PC-3 (cell line): ENCODE measurements at regions not wholly inside any gene's neighbourhood (a gene's known extent, or its start where the extent isn't known, plus 50 kb on each side); places are given as distances from the start of the nearest gene placed in this dataset.

ENCODE experiments used
- ATAC-seq: fragments of 200-7000 bp; cut with Tn5 transposase; 2 replicates; pipeline ENCODE4 v1.9.1; 2020; ENCODE audit warnings: mild to moderate bottlenecking, moderate library complexity
- BruUV-seq: library from RNA; stranded (reverse); fragments of 400-500 nt; replicated peaks from 2 replicates; lab custom pipeline; 2021; lab: Mats Ljungman, UMichigan
- CTCF ChIA-PET: fragments of 300-600 bp; sonication (Branson Sonifier 250); formaldehyde crosslinking; loops from one replicate; lab custom pipeline; 2022; ENCODE audit warnings: antibody characterized with exemption; lab: Charles Lee
- POLR2A ChIA-PET: fragments of 300-600 bp; sonication (Branson Sonifier 250); formaldehyde crosslinking; loops from one replicate; lab custom pipeline; 2022; ENCODE audit warnings: antibody characterized with exemption; ENCODE audit not compliant: unreplicated experiment; lab: Charles Lee
- DNase-seq: peaks from one replicate; pipeline ENCODE4 v3.0.0-alpha.2; 2015
- H2AFZ ChIP-seq: fragments of 300-600 bp; sonication (generic); 2 replicates; pipeline ENCODE4 v1.6.0; 2016; ENCODE audit warnings: antibody characterized with exemption, low read length
- H3F3A ChIP-seq: fragments of 300-600 bp; sonication (generic); one replicate; pipeline ENCODE4 v1.6.0; 2017; ENCODE audit warnings: antibody characterized with exemption, low read length, control low read depth, mild to moderate bottlenecking; ENCODE audit not compliant: unreplicated experiment
- H3K27ac ChIP-seq: fragments of 300-600 bp; sonication (generic); 2 replicates; pipeline ENCODE4 v1.5.1; 2016; ENCODE audit warnings: mild to moderate bottlenecking, low read length
- H3K27me3 ChIP-seq: fragments of 300-600 bp; sonication (generic); 2 replicates; pipeline ENCODE4 v1.6.1; 2016; ENCODE audit warnings: low read length, mixed read lengths
- H3K36me3 ChIP-seq: fragments of 300-600 bp; sonication (generic); 2 replicates; pipeline ENCODE4 v1.6.1; 2016; ENCODE audit warnings: low read depth, mixed run types, low read length, mixed read lengths
- H3K4me1 ChIP-seq: fragments of 300-600 bp; sonication (generic); 2 replicates; pipeline ENCODE4 v1.5.1; 2016; ENCODE audit warnings: low read length; ENCODE audit not compliant: insufficient read depth
- H3K4me2 ChIP-seq: fragments of 300-600 bp; sonication (generic); 2 replicates; pipeline ENCODE4 v1.6.0; 2016; ENCODE audit warnings: low read length
- H3K4me3 ChIP-seq: fragments of 300-600 bp; sonication (generic); 2 replicates; pipeline ENCODE4 v1.5.1; 2016; ENCODE audit warnings: mild to moderate bottlenecking, low read length, mixed read lengths
- H3K79me2 ChIP-seq: fragments of 300-600 bp; sonication (generic); 2 replicates; pipeline ENCODE4 v1.6.1; 2017; ENCODE audit warnings: low read length, mixed read lengths
- H3K9ac ChIP-seq: fragments of 300-600 bp; sonication (generic); 2 replicates; pipeline ENCODE4 v1.6.0; 2016; ENCODE audit warnings: mild to moderate bottlenecking, low read length
- H3K9me2 ChIP-seq: fragments of 300-600 bp; sonication (generic); replicated peaks from 2 replicates; pipeline ENCODE4 v1.6.1; 2016; ENCODE audit warnings: mixed run types, low read length, mixed read lengths
- H3K9me3 ChIP-seq: fragments of 300-600 bp; sonication (generic); 2 replicates; pipeline ENCODE4 v1.6.1; 2016; ENCODE audit warnings: low read length, mixed read lengths
- H4K20me1 ChIP-seq: fragments of 300-600 bp; sonication (generic); 2 replicates; pipeline ENCODE4 v1.6.1; 2016; ENCODE audit warnings: low read length, mixed read lengths
- EZH2phosphoT487 ChIP-seq: fragments of 300-600 bp; sonication (generic); IDR thresholded peaks from 2 replicates; pipeline ENCODE4 v1.6.1; 2018; ENCODE audit warnings: mild to moderate bottlenecking, antibody characterized with exemption, low read length, borderline replicate concordance
- intact Hi-C: fragments of 100-400 bp; cut with micrococcal nuclease; formaldehyde crosslinking; loops from 2 replicates; pipeline ENCODE4 v1.9.0; 2023
- TF ChIP-seq, protein P1 (sequence below): fragments of 300-600 bp; sonication (generic); conservative IDR thresholded peaks from 2 replicates; pipeline ENCODE4 v1.5.1; 2017; ENCODE audit warnings: antibody characterized with exemption, low read depth, mild to moderate bottlenecking, low read length

- H3K36me3 ChIP-seq: no peaks in the 10 kb centered on the region
- intact Hi-C loops: loop anchor here (5.0 kb wide), 3 partner anchors 61 to 154 kb away; no protein-coding TSS in a partner anchor
- no TSS peak for BruUV-seq
- H3K4me3 ChIP-seq: no peak overlapping the region
- no peak for TF ChIP-seq EZH2phosphoT487
- TF ChIP-seq, protein P1, sequence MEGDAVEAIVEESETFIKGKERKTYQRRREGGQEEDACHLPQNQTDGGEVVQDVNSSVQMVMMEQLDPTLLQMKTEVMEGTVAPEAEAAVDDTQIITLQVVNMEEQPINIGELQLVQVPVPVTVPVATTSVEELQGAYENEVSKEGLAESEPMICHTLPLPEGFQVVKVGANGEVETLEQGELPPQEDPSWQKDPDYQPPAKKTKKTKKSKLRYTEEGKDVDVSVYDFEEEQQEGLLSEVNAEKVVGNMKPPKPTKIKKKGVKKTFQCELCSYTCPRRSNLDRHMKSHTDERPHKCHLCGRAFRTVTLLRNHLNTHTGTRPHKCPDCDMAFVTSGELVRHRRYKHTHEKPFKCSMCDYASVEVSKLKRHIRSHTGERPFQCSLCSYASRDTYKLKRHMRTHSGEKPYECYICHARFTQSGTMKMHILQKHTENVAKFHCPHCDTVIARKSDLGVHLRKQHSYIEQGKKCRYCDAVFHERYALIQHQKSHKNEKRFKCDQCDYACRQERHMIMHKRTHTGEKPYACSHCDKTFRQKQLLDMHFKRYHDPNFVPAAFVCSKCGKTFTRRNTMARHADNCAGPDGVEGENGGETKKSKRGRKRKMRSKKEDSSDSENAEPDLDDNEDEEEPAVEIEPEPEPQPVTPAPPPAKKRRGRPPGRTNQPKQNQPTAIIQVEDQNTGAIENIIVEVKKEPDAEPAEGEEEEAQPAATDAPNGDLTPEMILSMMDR: peak; percentile 41
- no peak overlapping the region for H2AFZ ChIP-seq
- H3K4me2 ChIP-seq: 0 out of 2 replicates have a peak overlapping the region, but pooled peaks have one; percentile 67
- ATAC-seq (no peak), DNase-seq (peak; percentile 12)
- H3K27me3 ChIP-seq: no peaks in the 10 kb centered on the region
- ChIA-PET POLR2A (interaction anchor here (0.5 kb wide), 1 partner anchor 781 kb away, joined by 3 read pairs; no protein-coding TSS in a partner anchor), CTCF (no interaction called here)
- no peaks in the 10 kb centered on the region for H3K9me3 ChIP-seq
- no peaks in the 10 kb centered on the region for H3F3A ChIP-seq
- no peak overlapping the region for H3K27ac ChIP-seq
- H4K20me1 ChIP-seq: no peaks in the 10 kb centered on the region
- H3K4me1 ChIP-seq: peaks cover 33% of the 10 kb centered on the region
- H3K9ac ChIP-seq: no peak overlapping the region
- H3K9me2 ChIP-seq: no peaks in the 10 kb centered on the region
- H3K79me2 ChIP-seq: no peaks in the 10 kb centered on the region
Measured at GRCh38 chr7:115086146-115086841, 164.4 kb downstream of the MDFIC start.

- no peaks in the 10 kb centered on the region for H4K20me1 ChIP-seq
- BruUV-seq: no TSS peak
- no peak overlapping the region for H3K27ac ChIP-seq
- H3K79me2 ChIP-seq: no peaks in the 10 kb centered on the region
- peak; percentile 38 for ATAC-seq
- DNase-seq: peak; percentile 71
- peaks cover 33% of the 10 kb centered on the region for H3K4me1 ChIP-seq
- no peak overlapping the region for H3K9ac ChIP-seq
- TF ChIP-seq EZH2phosphoT487: no peak
- TF ChIP-seq, protein P1: no peak
- no peaks in the 10 kb centered on the region for H3K27me3 ChIP-seq
- H2AFZ ChIP-seq: no peak overlapping the region
- no peaks in the 10 kb centered on the region for H3F3A ChIP-seq
- CTCF ChIA-PET: interaction anchor here (0.6 kb wide), 1 partner anchor 721 kb away, joined by 3 read pairs; no protein-coding TSS in a partner anchor
- no peaks in the 10 kb centered on the region for H3K36me3 ChIP-seq
- no peaks in the 10 kb centered on the region for H3K9me2 ChIP-seq
- peak overlapping the region; percentile 23 for H3K4me2 ChIP-seq
- no peak overlapping the region for H3K4me3 ChIP-seq
- intact Hi-C loops: loop anchor here (5.0 kb wide), 3 partner anchors 62 to 153 kb away; no protein-coding TSS in a partner anchor
- POLR2A ChIA-PET: no interaction called here
- H3K9me3 ChIP-seq: no peaks in the 10 kb centered on the region
Measured at GRCh38 chr7:115085421-115085820, 163.5 kb downstream of the MDFIC start.

DNA sequence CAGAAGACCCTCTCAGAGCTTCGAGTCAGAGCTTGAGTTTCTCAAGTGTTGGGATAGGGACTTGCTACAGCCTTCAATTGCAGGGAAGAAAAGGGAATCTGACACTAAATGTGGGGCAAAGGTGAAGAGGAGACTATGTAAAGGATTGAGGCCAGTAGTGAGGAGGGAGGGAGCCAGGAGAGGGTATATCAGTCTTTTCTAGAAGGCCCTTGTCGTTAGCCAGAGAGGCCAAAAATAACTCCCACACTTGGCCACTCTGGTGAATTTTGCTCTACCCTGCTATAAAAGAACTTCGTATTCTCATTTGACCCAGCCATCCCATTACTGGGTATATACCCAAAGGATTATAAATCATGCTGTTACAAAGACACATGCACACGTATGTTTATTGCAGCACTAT is 162.0 kb downstream of the MDFIC start:
- no peak overlapping the region for H3K4me2 ChIP-seq
- H3K27me3 ChIP-seq: no peaks in the 10 kb centered on the region
- H3K4me1 ChIP-seq: peaks cover 33% of the 10 kb centered on the region
- H3K36me3 ChIP-seq: no peaks in the 10 kb centered on the region
- no peaks in the 10 kb centered on the region for H3F3A ChIP-seq
- TF ChIP-seq, protein P1: no peak
- TF ChIP-seq EZH2phosphoT487: no peak
- no peak for ATAC-seq
- no peaks in the 10 kb centered on the region for H3K79me2 ChIP-seq
- ChIA-PET POLR2A (no interaction called here), CTCF (no interaction called here)
- H3K4me3 ChIP-seq: no peak overlapping the region
- no peak overlapping the region for H2AFZ ChIP-seq
- intact Hi-C loops: no loop called here
- no peaks in the 10 kb centered on the region for H3K9me2 ChIP-seq
- H3K9me3 ChIP-seq: no peaks in the 10 kb centered on the region
- DNase-seq: no peak
- no peak overlapping the region for H3K9ac ChIP-seq
- H4K20me1 ChIP-seq: no peaks in the 10 kb centered on the region
- no TSS peak for BruUV-seq
- H3K27ac ChIP-seq: no peak overlapping the region
